ENCODE measurements at regions not wholly inside any gene's neighbourhood (a gene's known extent, or its start where the extent isn't known, plus 50 kb on each side); places are given as distances from the start of the nearest gene placed in this dataset.

GRCh38 chr11:109590782-109591181 lies 168.8 kb downstream of the C11orf87 start:
- H3K4me3 ChIP-seq (ENCODE audit: low read depth, low read length), result no peak overlapping the region
- no peak for TF ChIP-seq POLR2A (IDR thresholded peaks at IDR 0.05; ENCODE audit: extremely low read depth, insufficient read length)
- no peak for TF ChIP-seq CTCF (IDR thresholded peaks at IDR 0.05; ENCODE audit: low read depth, low read length)
- TF ChIP-seq MYC (IDR thresholded peaks at IDR 0.05; ENCODE audit: low read depth, low read length), result no peak
- no peak for TF ChIP-seq MAX (IDR thresholded peaks at IDR 0.05; ENCODE audit: low read depth, low read length)
- no peak for DNase-seq (ENCODE audit: low read depth)

GRCh38 chr11:109597336-109597735 lies 175.3 kb downstream of the C11orf87 start:
- no peak for DNase-seq (ENCODE audit: low read depth)
- H3K4me3 ChIP-seq (ENCODE audit: low read depth, low read length), result no peak overlapping the region
- TF ChIP-seq MAX (IDR thresholded peaks at IDR 0.05; ENCODE audit: low read depth, low read length) (no peak), MYC (IDR thresholded peaks at IDR 0.05; ENCODE audit: low read depth, low read length) (no peak), CTCF (IDR thresholded peaks at IDR 0.05; ENCODE audit: low read depth, low read length) (no peak), POLR2A (IDR thresholded peaks at IDR 0.05; ENCODE audit: extremely low read depth, insufficient read length) (no peak)

GRCh38 chr11:109604481-109605400 lies 182.8 kb downstream of the C11orf87 start:
- DNase-seq (ENCODE audit: low read depth), result no peak
- no peak for TF ChIP-seq CTCF (IDR thresholded peaks at IDR 0.05; ENCODE audit: low read depth, low read length)
- no peak for TF ChIP-seq MYC (IDR thresholded peaks at IDR 0.05; ENCODE audit: low read depth, low read length)
- no peak for TF ChIP-seq MAX (IDR thresholded peaks at IDR 0.05; ENCODE audit: low read depth, low read length)
- no peak for TF ChIP-seq POLR2A (IDR thresholded peaks at IDR 0.05; ENCODE audit: extremely low read depth, insufficient read length)
- H3K4me3 ChIP-seq (ENCODE audit: low read depth, low read length), result no peak overlapping the region

- DNase-seq (ENCODE audit: low read depth), result no peak
Measured at GRCh38 chr11:109606256-109606655, 184.3 kb downstream of the C11orf87 start.

More at GRCh38 chr11:109606256-109606655, 184.3 kb downstream of the C11orf87 start:
- no peak for TF ChIP-seq CTCF (IDR thresholded peaks at IDR 0.05; ENCODE audit: low read depth, low read length)
- TF ChIP-seq POLR2A (IDR thresholded peaks at IDR 0.05; ENCODE audit: extremely low read depth, insufficient read length), result no peak
- no peak for TF ChIP-seq MAX (IDR thresholded peaks at IDR 0.05; ENCODE audit: low read depth, low read length)
- TF ChIP-seq MYC (IDR thresholded peaks at IDR 0.05; ENCODE audit: low read depth, low read length), result no peak
- H3K4me3 ChIP-seq (ENCODE audit: low read depth, low read length), result no peak overlapping the region
